ENCODE measurements at regions not wholly inside any gene's neighbourhood (a gene's known extent, or its start where the extent isn't known, plus 50 kb on each side); places are given as distances from the start of the nearest gene placed in this dataset.
"Not testable (repeated sequence)": the region's sequence is repeated elsewhere in the genome, so short reads cannot be mapped to it uniquely, and the experiment has no call there.

- Mint-ChIP-seq H3K4me3 (no peak overlapping the region), H3K27ac (no peak overlapping the region), H3K4me1 (no peaks in the 10 kb centered on the region), H3K9me3 (peaks cover 0 to 5% (median 0%) of the 10 kb centered on the region in 6 donors), H3K27me3 (ENCODE audit: low read depth in 3 of 3) (peaks cover 2 to 4% (median 2%) of the 10 kb centered on the region in 3 donors), H3K36me3 (peaks cover 3 to 4% (median 4%) of the 10 kb centered on the region in 3 donors)
- DNase-seq, result no peak
Measured at GRCh38 chr7:19373334-19373733, 228.1 kb upstream of the FERD3L start.

GRCh38 chr7:19369806-19370205, 224.6 kb upstream of the FERD3L start:
- no peak for DNase-seq
- Mint-ChIP-seq H3K27me3 (ENCODE audit: low read depth in 3 of 3) (peaks cover 0 to 2% (median 2%) of the 10 kb centered on the region in 3 donors), H3K27ac (no peak overlapping the region), H3K4me1 (no peaks in the 10 kb centered on the region), H3K4me3 (no peak overlapping the region), H3K9me3 (peaks cover 0 to 1% (median 0%) of the 10 kb centered on the region in 6 donors), H3K36me3 (peaks cover 0 to 4% (median 0%) of the 10 kb centered on the region in 3 donors)

GRCh38 chr7:19369182-19369581, 224.0 kb upstream of the FERD3L start:
- no peaks in the 10 kb centered on the region for H3K4me1 Mint-ChIP-seq
- H3K27ac Mint-ChIP-seq, result no peak overlapping the region
- DNase-seq, result no peak
- H3K27me3 Mint-ChIP-seq (ENCODE audit: low read depth in 3 of 3), result peaks cover 0 to 4% (median 2%) of the 10 kb centered on the region in 3 donors
- H3K4me3 Mint-ChIP-seq, result no peak overlapping the region
- H3K36me3 Mint-ChIP-seq, result peaks cover 0 to 4% (median 0%) of the 10 kb centered on the region in 3 donors
- no peaks in the 10 kb centered on the region for H3K9me3 Mint-ChIP-seq

GRCh38 chr7:19368491-19368925, 223.3 kb upstream of the FERD3L start:
- Mint-ChIP-seq H3K4me1 (no peaks in the 10 kb centered on the region), H3K4me3 (no peak overlapping the region), H3K9me3 (peaks cover 0 to 2% (median 0%) of the 10 kb centered on the region in 6 donors), H3K27me3 (ENCODE audit: low read depth in 3 of 3) (peaks cover 0 to 4% (median 0%) of the 10 kb centered on the region in 3 donors), H3K36me3 (peaks cover 0 to 4% (median 0%) of the 10 kb centered on the region in 3 donors), H3K27ac (no peak overlapping the region)
- no peak for DNase-seq

- H3K27ac Mint-ChIP-seq, result no peak overlapping the region
- no peak for DNase-seq
- H3K9me3 Mint-ChIP-seq, result peaks cover 0 to 2% (median 0%) of the 10 kb centered on the region in 6 donors
- H3K4me3 Mint-ChIP-seq, result no peak overlapping the region
- H3K4me1 Mint-ChIP-seq, result no peaks in the 10 kb centered on the region
- peaks cover 0 to 4% (median 0%) of the 10 kb centered on the region in 3 donors for H3K27me3 Mint-ChIP-seq (ENCODE audit: low read depth in 3 of 3)
- H3K36me3 Mint-ChIP-seq, result no peaks in the 10 kb centered on the region
Measured at GRCh38 chr7:19364950-19365349, 219.7 kb upstream of the FERD3L start.

GRCh38 chr7:19362099-19362498, 216.9 kb upstream of the FERD3L start:
- Mint-ChIP-seq H3K9me3 (peaks cover 0 to 5% (median 0%) of the 10 kb centered on the region in 6 donors), H3K4me1 (no peaks in the 10 kb centered on the region), H3K4me3 (no peak overlapping the region), H3K36me3 (no peaks in the 10 kb centered on the region), H3K27me3 (ENCODE audit: low read depth in 3 of 3) (peaks cover 0 to 4% (median 0%) of the 10 kb centered on the region in 3 donors), H3K27ac (peak overlapping the region in 1 of 6 donors; percentile 7)
- DNase-seq, result no peak

GRCh38 chr7:19353180-19353579, 208.0 kb upstream of the FERD3L start:
- H3K4me1 Mint-ChIP-seq, result peaks cover 4 to 9% of the 10 kb centered on the region in 2 donors
- peaks cover 0 to 8% (median 0%) of the 10 kb centered on the region in 6 donors for H3K9me3 Mint-ChIP-seq
- no peak overlapping the region for H3K27ac Mint-ChIP-seq
- DNase-seq, result no peak
- peaks cover 0 to 3% (median 0%) of the 10 kb centered on the region in 3 donors for H3K36me3 Mint-ChIP-seq
- H3K4me3 Mint-ChIP-seq, result no peak overlapping the region
- H3K27me3 Mint-ChIP-seq (ENCODE audit: low read depth in 3 of 3), result peaks cover 0 to 5% (median 0%) of the 10 kb centered on the region in 3 donors

GRCh38 chr7:19352305-19352695, 207.1 kb upstream of the FERD3L start:
- Mint-ChIP-seq H3K36me3 (peaks cover 0 to 3% (median 0%) of the 10 kb centered on the region in 3 donors), H3K27ac (no peak overlapping the region), H3K27me3 (ENCODE audit: low read depth in 3 of 3) (peaks cover 0 to 5% (median 0%) of the 10 kb centered on the region in 3 donors), H3K4me1 (peaks cover 4 to 9% of the 10 kb centered on the region in 2 donors), H3K9me3 (peaks cover 0 to 6% (median 0%) of the 10 kb centered on the region in 6 donors), H3K4me3 (no peak overlapping the region)
- no peak for DNase-seq

- Mint-ChIP-seq H3K36me3 (peaks cover 0 to 3% (median 0%) of the 10 kb centered on the region in 3 donors), H3K27me3 (ENCODE audit: low read depth in 3 of 3) (peaks cover 0 to 2% (median 0%) of the 10 kb centered on the region in 3 donors), H3K4me1 (peaks cover 4 to 9% of the 10 kb centered on the region in 2 donors), H3K27ac (no peak overlapping the region), H3K4me3 (no peak overlapping the region), H3K9me3 (no peaks in the 10 kb centered on the region)
- no peak for DNase-seq
Measured at GRCh38 chr7:19351341-19352304, 206.4 kb upstream of the FERD3L start.

GRCh38 chr7:19339512-19339911, 194.3 kb upstream of the FERD3L start:
- Mint-ChIP-seq H3K9me3 (peaks cover 0 to 8% (median 0%) of the 10 kb centered on the region in 6 donors), H3K27ac (no peak overlapping the region), H3K36me3 (no peaks in the 10 kb centered on the region), H3K27me3 (ENCODE audit: low read depth in 3 of 3) (peaks cover 0 to 8% (median 0%) of the 10 kb centered on the region in 3 donors), H3K4me3 (no peak overlapping the region), H3K4me1 (no peaks in the 10 kb centered on the region)
- DNase-seq, result no peak

GRCh38 chr7:19338512-19338911, 193.3 kb upstream of the FERD3L start:
- not testable (repeated sequence) for H3K4me1 Mint-ChIP-seq; H3K4me3 Mint-ChIP-seq; H3K27me3 Mint-ChIP-seq (ENCODE audit: low read depth in 3 of 3); H3K36me3 Mint-ChIP-seq; H3K9me3 Mint-ChIP-seq; H3K27ac Mint-ChIP-seq; DNase-seq

- no peak for DNase-seq
- Mint-ChIP-seq H3K4me1 (no peaks in the 10 kb centered on the region), H3K36me3 (no peaks in the 10 kb centered on the region), H3K27ac (no peak overlapping the region), H3K4me3 (no peak overlapping the region), H3K9me3 (peaks cover 0 to 11% (median 0%) of the 10 kb centered on the region in 6 donors), H3K27me3 (ENCODE audit: low read depth in 3 of 3) (peaks cover 0 to 4% (median 2%) of the 10 kb centered on the region in 3 donors)
Measured at GRCh38 chr7:19336836-19337383, 191.7 kb upstream of the FERD3L start.

- no peak for DNase-seq
- Mint-ChIP-seq H3K4me3 (no peak overlapping the region), H3K27me3 (ENCODE audit: low read depth in 3 of 3) (peaks cover 0 to 4% (median 2%) of the 10 kb centered on the region in 3 donors), H3K4me1 (no peaks in the 10 kb centered on the region), H3K36me3 (no peaks in the 10 kb centered on the region), H3K27ac (no peak overlapping the region), H3K9me3 (peaks cover 0 to 11% (median 0%) of the 10 kb centered on the region in 6 donors)
Measured at GRCh38 chr7:19333706-19334105, 188.5 kb upstream of the FERD3L start.

- DNase-seq, result no peak
Measured at GRCh38 chr7:19327018-19327417, 181.8 kb upstream of the FERD3L start.

More at GRCh38 chr7:19327018-19327417, 181.8 kb upstream of the FERD3L start:
- Mint-ChIP-seq H3K27ac (no peak overlapping the region), H3K9me3 (peaks cover 0 to 5% (median 0%) of the 10 kb centered on the region in 6 donors), H3K36me3 (no peaks in the 10 kb centered on the region), H3K27me3 (ENCODE audit: low read depth in 3 of 3) (no peaks in the 10 kb centered on the region), H3K4me1 (no peaks in the 10 kb centered on the region), H3K4me3 (no peak overlapping the region)

Data from immature natural killer cell (primary cell).